ENCODE measurements at regions not wholly inside any gene's neighbourhood (a gene's known extent, or its start where the extent isn't known, plus 50 kb on each side); places are given as distances from the start of the nearest gene placed in this dataset.
A peak's percentile ranks its signal among the peaks of the same experiment; 100 is the strongest.
"Not testable (repeated sequence)": the region's sequence is repeated elsewhere in the genome, so short reads cannot be mapped to it uniquely, and the experiment has no call there.

GRCh38 chr6:101178748-101179147, 214.8 kb upstream of the GRIK2 start:
- H3K27me3 Mint-ChIP-seq: no peaks in the 10 kb centered on the region
- ChIA-PET POLR2A (no interaction called here), CTCF (no interaction called here)
- no peaks in the 10 kb centered on the region for H3K9me3 Mint-ChIP-seq (ENCODE audit: low read depth)
- no peak overlapping the region for H3K4me3 Mint-ChIP-seq
- H3K4me1 Mint-ChIP-seq: no peaks in the 10 kb centered on the region
- H3K36me3 Mint-ChIP-seq (ENCODE audit: low read depth): no peaks in the 10 kb centered on the region
- no peak overlapping the region for H3K27ac Mint-ChIP-seq
- intact Hi-C loops (cut with DNase I, micrococcal nuclease): no loop called here
- DNase-seq: no peak
- ATAC-seq: no peak

- H3K9me3 Mint-ChIP-seq (ENCODE audit: low read depth): no peaks in the 10 kb centered on the region
- no peak overlapping the region for H3K27ac Mint-ChIP-seq
- H3K4me3 Mint-ChIP-seq: no peak overlapping the region
- ATAC-seq: no peak
- no peaks in the 10 kb centered on the region for H3K36me3 Mint-ChIP-seq (ENCODE audit: low read depth)
- H3K27me3 Mint-ChIP-seq: no peaks in the 10 kb centered on the region
- intact Hi-C loops (cut with DNase I, micrococcal nuclease): no loop called here
- ChIA-PET CTCF (interaction anchor here (0.6 kb wide), 1 partner anchor 171 kb away, joined by 3 read pairs; no protein-coding TSS in a partner anchor), POLR2A (interaction anchor here (0.6 kb wide), 1 partner anchor 198 kb away, joined by 3 read pairs; no protein-coding TSS in a partner anchor)
- DNase-seq: no peak
- H3K4me1 Mint-ChIP-seq: no peaks in the 10 kb centered on the region
These were observed 212.5 kb upstream of the GRIK2 start for GRCh38 chr6:101181006-101181405.

DNA sequence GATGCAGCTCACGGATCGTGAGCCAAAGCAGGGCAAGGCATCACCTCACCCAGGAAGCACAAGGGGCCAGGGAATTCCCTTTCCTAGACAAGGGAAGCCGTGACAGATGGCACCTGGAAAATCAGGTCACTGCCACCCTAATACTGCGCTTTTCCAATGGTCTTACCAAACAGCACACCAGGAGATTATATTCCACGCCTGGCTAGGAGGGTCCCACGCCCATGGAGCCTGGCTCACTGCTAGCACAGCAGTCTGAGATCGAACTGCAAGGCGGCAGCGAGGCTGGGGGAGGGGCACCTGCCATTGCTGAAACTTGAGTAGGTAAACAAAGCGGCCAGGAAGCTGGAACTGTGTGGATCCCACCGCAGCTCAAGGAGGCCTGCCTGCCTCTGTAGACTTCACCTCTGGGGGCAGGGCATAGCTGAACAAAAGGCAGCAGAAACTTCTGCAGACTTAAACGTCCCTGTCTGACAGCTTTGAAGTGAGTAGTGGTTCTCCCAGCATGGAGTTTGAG, 205.2 kb upstream of the GRIK2 start:
- DNase-seq; H3K27ac Mint-ChIP-seq; H3K9me3 Mint-ChIP-seq (ENCODE audit: low read depth); ATAC-seq; intact Hi-C loops (cut with DNase I, micrococcal nuclease); POLR2A ChIA-PET; H3K4me3 Mint-ChIP-seq; H3K27me3 Mint-ChIP-seq; H3K36me3 Mint-ChIP-seq (ENCODE audit: low read depth); H3K4me1 Mint-ChIP-seq: not testable (repeated sequence)
- CTCF ChIA-PET: interaction anchor here (0.7 kb wide), 1 partner anchor 11 kb away, joined by 3 read pairs; no protein-coding TSS in a partner anchor

DNA sequence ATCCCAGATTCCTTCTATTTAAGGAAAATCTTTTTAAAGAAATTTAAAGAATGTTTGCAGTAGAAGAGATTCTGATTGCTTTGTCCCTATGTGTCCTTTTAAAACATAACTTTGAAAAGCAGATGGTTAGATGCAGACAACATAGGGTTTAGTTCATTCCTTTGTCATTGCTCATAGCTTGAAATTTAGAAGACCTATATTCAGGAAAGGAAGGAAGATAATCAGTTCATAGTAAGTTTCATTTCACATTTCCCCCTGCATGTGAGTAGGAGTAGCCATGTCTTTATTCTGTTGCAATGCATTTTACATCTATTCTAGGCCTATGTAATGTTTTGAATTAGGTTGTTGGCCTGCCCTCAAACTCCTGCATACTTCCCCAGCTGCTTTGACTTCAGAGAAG, 197.9 kb upstream of the GRIK2 start:
- Mint-ChIP-seq H3K36me3 (ENCODE audit: low read depth) (no peaks in the 10 kb centered on the region), H3K4me1 (no peaks in the 10 kb centered on the region), H3K27ac (no peak overlapping the region), H3K27me3 (no peaks in the 10 kb centered on the region), H3K4me3 (no peak overlapping the region), H3K9me3 (ENCODE audit: low read depth) (no peaks in the 10 kb centered on the region)
- intact Hi-C loops (cut with DNase I, micrococcal nuclease): no loop called here
- ChIA-PET CTCF (interaction anchor here (1.5 kb wide), 1 partner anchor 8 kb away, joined by 3 read pairs; no protein-coding TSS in a partner anchor), POLR2A (no interaction called here)
- ATAC-seq (no peak), DNase-seq (no peak)

GRCh38 chr6:101199441-101199840, 194.1 kb upstream of the GRIK2 start:
- H3K27me3 Mint-ChIP-seq: no peaks in the 10 kb centered on the region
- no peaks in the 10 kb centered on the region for H3K9me3 Mint-ChIP-seq (ENCODE audit: low read depth)
- POLR2A ChIA-PET: interaction anchor here (0.7 kb wide), 1 partner anchor 1322 kb away, joined by 3 read pairs; no protein-coding TSS in a partner anchor
- no peak for DNase-seq
- H3K36me3 Mint-ChIP-seq (ENCODE audit: low read depth): no peaks in the 10 kb centered on the region
- no peak for ATAC-seq
- CTCF ChIA-PET: interaction anchor here (0.5 to 1.1 kb wide), 2 partner anchors 11 to 43 kb away, joined by 3 read pairs; no protein-coding TSS in a partner anchor
- no peak overlapping the region for H3K27ac Mint-ChIP-seq
- H3K4me1 Mint-ChIP-seq: no peaks in the 10 kb centered on the region
- H3K4me3 Mint-ChIP-seq: no peak overlapping the region
- intact Hi-C loops (cut with DNase I, micrococcal nuclease): no loop called here

- DNase-seq (no peak), ATAC-seq (no peak)
- H3K4me3 Mint-ChIP-seq: no peak overlapping the region
- H3K36me3 Mint-ChIP-seq (ENCODE audit: low read depth): no peaks in the 10 kb centered on the region
- no peaks in the 10 kb centered on the region for H3K4me1 Mint-ChIP-seq
- intact Hi-C loops (cut with DNase I, micrococcal nuclease): no loop called here
- no peak overlapping the region for H3K27ac Mint-ChIP-seq
- CTCF ChIA-PET: interaction anchor here (1.2 kb wide), 1 partner anchor 8 kb away, joined by 3 read pairs; no protein-coding TSS in a partner anchor
- H3K9me3 Mint-ChIP-seq (ENCODE audit: low read depth): no peaks in the 10 kb centered on the region
- H3K27me3 Mint-ChIP-seq: no peaks in the 10 kb centered on the region
- POLR2A ChIA-PET: no interaction called here
These were observed 190.6 kb upstream of the GRIK2 start for GRCh38 chr6:101202867-101203374.

GRCh38 chr6:101203664-101204063, 189.8 kb upstream of the GRIK2 start:
- ChIA-PET CTCF (interaction anchor here (1.2 kb wide), 1 partner anchor 8 kb away, joined by 3 read pairs; no protein-coding TSS in a partner anchor), POLR2A (no interaction called here)
- intact Hi-C loops (cut with DNase I, micrococcal nuclease): no loop called here
- Mint-ChIP-seq H3K9me3 (ENCODE audit: low read depth) (no peaks in the 10 kb centered on the region), H3K36me3 (ENCODE audit: low read depth) (no peaks in the 10 kb centered on the region), H3K27ac (no peak overlapping the region), H3K4me3 (no peak overlapping the region), H3K27me3 (no peaks in the 10 kb centered on the region), H3K4me1 (no peaks in the 10 kb centered on the region)
- ATAC-seq (no peak), DNase-seq (no peak)

- DNase-seq (no peak), ATAC-seq (no peak)
- POLR2A ChIA-PET: no interaction called here
- Mint-ChIP-seq H3K4me3 (no peak overlapping the region), H3K4me1 (no peaks in the 10 kb centered on the region), H3K27me3 (no peaks in the 10 kb centered on the region), H3K9me3 (ENCODE audit: low read depth) (no peaks in the 10 kb centered on the region), H3K27ac (no peak overlapping the region), H3K36me3 (ENCODE audit: low read depth) (no peaks in the 10 kb centered on the region)
- CTCF ChIA-PET: no interaction called here
- intact Hi-C loops (cut with DNase I, micrococcal nuclease): no loop called here
These were observed 185.4 kb upstream of the GRIK2 start for GRCh38 chr6:101208152-101208551.

- DNase-seq (no peak), ATAC-seq (no peak)
- Mint-ChIP-seq H3K36me3 (ENCODE audit: low read depth) (no peaks in the 10 kb centered on the region), H3K27me3 (no peaks in the 10 kb centered on the region), H3K27ac (no peak overlapping the region), H3K4me1 (no peaks in the 10 kb centered on the region), H3K4me3 (no peak overlapping the region), H3K9me3 (ENCODE audit: low read depth) (no peaks in the 10 kb centered on the region)
- intact Hi-C loops (cut with DNase I, micrococcal nuclease): no loop called here
- ChIA-PET CTCF (no interaction called here), POLR2A (no interaction called here)
These were observed 180.9 kb upstream of the GRIK2 start for GRCh38 chr6:101212640-101213039.

GRCh38 chr6:101222007-101222406, 171.5 kb upstream of the GRIK2 start:
- Mint-ChIP-seq H3K27me3 (no peaks in the 10 kb centered on the region), H3K27ac (no peak overlapping the region), H3K36me3 (ENCODE audit: low read depth) (no peaks in the 10 kb centered on the region), H3K4me1 (no peaks in the 10 kb centered on the region), H3K4me3 (no peak overlapping the region), H3K9me3 (ENCODE audit: low read depth) (peaks cover 5% of the 10 kb centered on the region)
- DNase-seq: no peak
- intact Hi-C loops (cut with DNase I, micrococcal nuclease): no loop called here
- POLR2A ChIA-PET: no interaction called here
- CTCF ChIA-PET: no interaction called here
- no peak for ATAC-seq

DNA sequence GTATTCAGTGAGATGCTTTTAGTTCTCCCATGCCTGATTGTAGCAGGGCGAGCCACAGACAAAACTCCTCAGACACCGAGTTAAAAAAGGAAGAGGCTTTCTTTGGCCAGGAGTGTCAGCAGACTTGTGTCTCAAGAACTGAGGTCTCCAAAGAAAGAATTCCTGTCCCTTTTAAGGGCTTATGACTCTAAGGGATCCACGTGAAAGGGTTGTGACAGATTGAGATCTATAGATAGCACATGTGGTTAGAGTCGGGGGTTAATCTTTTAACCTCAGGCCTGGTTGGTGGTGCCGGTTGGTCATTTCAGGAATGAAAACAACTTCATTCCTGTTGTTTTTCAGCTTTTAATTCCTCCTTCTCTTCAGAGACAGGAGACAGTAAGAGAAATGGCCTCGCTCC, 168.8 kb upstream of the GRIK2 start:
- POLR2A ChIA-PET: no interaction called here
- ATAC-seq (no peak), DNase-seq (no peak)
- intact Hi-C loops (cut with DNase I, micrococcal nuclease): no loop called here
- no peaks in the 10 kb centered on the region for H3K36me3 Mint-ChIP-seq (ENCODE audit: low read depth)
- H3K4me3 Mint-ChIP-seq: no peak overlapping the region
- no peaks in the 10 kb centered on the region for H3K4me1 Mint-ChIP-seq
- no peak overlapping the region for H3K27ac Mint-ChIP-seq
- H3K9me3 Mint-ChIP-seq (ENCODE audit: low read depth): peaks cover 5% of the 10 kb centered on the region
- CTCF ChIA-PET: no interaction called here
- H3K27me3 Mint-ChIP-seq: no peaks in the 10 kb centered on the region

DNA sequence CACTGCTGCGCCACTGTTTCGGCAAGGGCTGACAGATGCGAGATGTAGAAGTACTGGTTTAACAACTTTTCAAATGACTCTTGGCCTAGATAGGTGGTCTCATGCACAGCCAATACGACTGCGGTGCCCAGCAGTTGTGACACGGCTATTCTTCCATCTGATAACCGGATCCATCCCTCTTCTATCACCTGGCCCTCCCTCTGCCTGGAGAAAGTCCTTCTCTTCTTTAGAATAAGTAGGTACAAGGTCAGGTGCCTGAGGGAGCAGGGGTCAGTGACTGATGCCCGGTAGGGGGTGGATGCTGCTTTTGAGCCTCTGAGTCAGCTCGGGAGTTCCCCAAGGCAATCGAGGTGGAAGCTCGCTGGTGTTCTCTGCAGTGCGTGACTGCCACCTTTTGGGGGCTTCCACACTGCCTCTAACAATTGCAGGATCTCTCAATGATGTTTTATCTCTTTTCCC, 166.8 kb upstream of the GRIK2 start:
- DNase-seq (peak; percentile 29), ATAC-seq (no peak)
- Mint-ChIP-seq H3K4me3 (no peak overlapping the region), H3K27ac (no peak overlapping the region), H3K9me3 (ENCODE audit: low read depth) (peaks cover 5% of the 10 kb centered on the region), H3K4me1 (no peaks in the 10 kb centered on the region), H3K36me3 (ENCODE audit: low read depth) (no peaks in the 10 kb centered on the region), H3K27me3 (no peaks in the 10 kb centered on the region)
- CTCF ChIA-PET: no interaction called here
- POLR2A ChIA-PET: no interaction called here
- intact Hi-C loops (cut with DNase I, micrococcal nuclease): no loop called here
